HG03432 (cell line): ENCODE measurements at regions not wholly inside any gene's neighbourhood (a gene's known extent, or its start where the extent isn't known, plus 50 kb on each side); places are given as distances from the start of the nearest gene placed in this dataset.
"Not testable (repeated sequence)": the region's sequence is repeated elsewhere in the genome, so short reads cannot be mapped to it uniquely, and the experiment has no call there.

Experiments used
- ATAC-seq: cut with Tn5 transposase; IDR thresholded peaks from one replicate; pipeline ENCODE4 v1.9.1; 2021; ENCODE audit warnings: mild to moderate bottlenecking, moderate library complexity; ENCODE audit not compliant: unreplicated experiment

GRCh38 chr10:130345728-130346127, 209.5 kb downstream of the GLRX3 start:
- ATAC-seq: no peak

GRCh38 chr10:130350996-130351395, 214.8 kb downstream of the GLRX3 start:
- no peak for ATAC-seq

GRCh38 chr10:130351466-130352290, 215.5 kb downstream of the GLRX3 start:
- no peak for ATAC-seq

GRCh38 chr10:130352291-130352645, 216.1 kb downstream of the GLRX3 start:
- no peak for ATAC-seq

GRCh38 chr10:130353928-130354572, 217.9 kb downstream of the GLRX3 start:
- no peak for ATAC-seq

GRCh38 chr10:130354573-130354954, 218.4 kb downstream of the GLRX3 start:
- no peak for ATAC-seq

GRCh38 chr10:130354976-130355795, 219.0 kb downstream of the GLRX3 start:
- no peak for ATAC-seq

- ATAC-seq: not testable (repeated sequence)
These were observed 220.2 kb downstream of the GLRX3 start for GRCh38 chr10:130356429-130356828.

- no peak for ATAC-seq
These were observed 221.0 kb downstream of the GLRX3 start for GRCh38 chr10:130357226-130357625.

- ATAC-seq: no peak
These were observed 221.8 kb downstream of the GLRX3 start for GRCh38 chr10:130357951-130358350.

- no peak for ATAC-seq
These were observed 222.9 kb downstream of the GLRX3 start for GRCh38 chr10:130358981-130359650.

- no peak for ATAC-seq
These were observed 223.5 kb downstream of the GLRX3 start for GRCh38 chr10:130359711-130360110.

GRCh38 chr10:130360826-130361311, 224.7 kb downstream of the GLRX3 start:
- ATAC-seq: no peak

- ATAC-seq: no peak
These were observed 225.3 kb downstream of the GLRX3 start for GRCh38 chr10:130361351-130362105.

GRCh38 chr10:130362308-130362761, 226.1 kb downstream of the GLRX3 start:
- ATAC-seq: no peak

- no peak for ATAC-seq
These were observed 226.9 kb downstream of the GLRX3 start for GRCh38 chr10:130363051-130363450.

GRCh38 chr10:130363899-130364445, 227.8 kb downstream of the GLRX3 start:
- no peak for ATAC-seq

GRCh38 chr10:130364631-130365411, 228.6 kb downstream of the GLRX3 start:
- ATAC-seq: no peak
